SK-N-SH (cell line): ENCODE measurements at regions not wholly inside any gene's neighbourhood (a gene's known extent, or its start where the extent isn't known, plus 50 kb on each side); places are given as distances from the start of the nearest gene placed in this dataset.

Experiments used
- CHD2 ChIP-seq: fragments of 150-350 bp; IDR thresholded peaks from 2 replicates; pipeline ENCODE4 v1.6.1; 2018; ENCODE audit warnings: low read length; ENCODE audit not compliant: partially characterized antibody
- CTCF ChIP-seq: fragments of 200-600 bp; sonication (generic); IDR thresholded peaks from 2 replicates; pipeline ENCODE4 v1.6.1; 2017; ENCODE audit warnings: antibody characterized with exemption, mild to moderate bottlenecking, moderate library complexity
- ELF1 ChIP-seq: IDR thresholded peaks from 2 replicates; pipeline ENCODE4 v1.4.0; 2012
- EP300 ChIP-seq, 2 experiments: IDR thresholded peaks; 2 replicates each; pipeline versions ENCODE4 v1.4.0 to v1.6.1; 2012; ENCODE audit warnings: borderline replicate concordance in 1 of 2, low read depth in 1 of 2, low read length in 1 of 2
- FOXJ3 ChIP-seq: sonication (generic); formaldehyde crosslinking; IDR thresholded peaks from 2 replicates; pipeline ENCODE4 v1.5.1; 2020; ENCODE audit warnings: mild to moderate bottlenecking, missing genetic modification reagents
- GABPA ChIP-seq: IDR thresholded peaks from 2 replicates; pipeline ENCODE4 v1.4.0; 2012; ENCODE audit warnings: low read depth, mild to moderate bottlenecking
- GATA2 ChIP-seq: sonication (generic); formaldehyde crosslinking; IDR thresholded peaks from 2 replicates; pipeline ENCODE4 v1.5.0; 2020; ENCODE audit warnings: mild to moderate bottlenecking, missing genetic modification reagents
- JUND ChIP-seq: IDR thresholded peaks from 2 replicates; pipeline ENCODE4 v1.4.0; 2012
- MAX ChIP-seq: IDR thresholded peaks from 2 replicates; pipeline ENCODE4 v1.4.0; 2012; ENCODE audit warnings: low read depth
- MXI1 ChIP-seq: IDR thresholded peaks from 2 replicates; pipeline ENCODE4 v1.6.1; 2012; ENCODE audit warnings: mild to moderate bottlenecking, low read depth, low read length, improper control_type of control experiment
- REST ChIP-seq: IDR thresholded peaks from 2 replicates; pipeline ENCODE4 v1.6.1; 2012; ENCODE audit warnings: mild to moderate bottlenecking, low read depth, low read length, moderate library complexity
- RFX5 ChIP-seq: IDR thresholded peaks from 2 replicates; pipeline ENCODE4 v1.6.1; 2012; ENCODE audit warnings: mild to moderate bottlenecking, improper control_type of control experiment, low read length
- SIN3A ChIP-seq: IDR thresholded peaks from 2 replicates; pipeline ENCODE4 v1.6.1; 2012; ENCODE audit warnings: low read depth, mild to moderate bottlenecking, low read length, moderate library complexity, borderline replicate concordance

GRCh38 chr1:60920561-60920960 is 161.8 kb upstream of the NFIA start:
- TF ChIP-seq GABPA (no peak), JUND (no peak), FOXJ3 (CRISPR knock-in tag) (no peak), CTCF (no peak), MXI1 (no peak), MAX (no peak), ELF1 (no peak), SIN3A (no peak), GATA2 (CRISPR knock-in tag) (no peak), EP300 (IDR thresholded peaks at IDR 0.05; ENCODE audit: borderline replicate concordance in 1 of 2, low read depth in 1 of 2, low read length in 1 of 2) (no peak), REST (no peak), RFX5 (no peak), CHD2 (no peak)
